T-cell (primary cell): ENCODE measurements at regions not wholly inside any gene's neighbourhood (a gene's known extent, or its start where the extent isn't known, plus 50 kb on each side); places are given as distances from the start of the nearest gene placed in this dataset.

Source experiments
- ATAC-seq, 4 experiments: fragments of 200-7000 bp in 3 of 4; fragments of 150-1000 bp in 1 of 4; cut with Tn5 transposase; replicated peaks in 1 of 4; 1 replicate in 3 of 4; 2 replicates in 1 of 4; pipeline ENCODE4 v1.10.0; 2021; ENCODE audit warnings: moderate library complexity in 3 of 4, mild to moderate bottlenecking in 2 of 4, moderate number of reproducible peaks in 1 of 4
- CTCF ChIA-PET, 2 donors: fragments of 300-600 bp; sonication (Branson Sonifier 250); formaldehyde crosslinking; loops; one replicate each; lab custom pipeline; 2022; ENCODE audit warnings: antibody characterized with exemption in 2 of 2; lab: Charles Lee
- POLR2A ChIA-PET, 2 donors: fragments of 300-600 bp; sonication (Branson Sonifier 250); formaldehyde crosslinking; loops; one replicate each; lab custom pipeline; 2022; ENCODE audit warnings: antibody characterized with exemption in 2 of 2; lab: Charles Lee
- DNase-seq, 35 experiments: peaks; one replicate each; pipeline versions ENCODE4 v3.0.0 to v3.0.0-alpha.2; 2013 to 2023
- H3K27ac ChIP-seq: one replicate; pipeline ENCODE4 v1.5.1; 2013; ENCODE audit warnings: low read length
- H3K27me3 ChIP-seq, 2 experiments: replicated peaks in 1 of 2; 1 replicate in 1 of 2; 2 replicates in 1 of 2; pipeline versions ENCODE4 v1.6.1 to v1.7.0; 2013; ENCODE audit warnings: low read length in 1 of 2, mixed read lengths in 1 of 2; ENCODE audit not compliant: control insufficient read depth in 2 of 2, insufficient read depth in 2 of 2; ENCODE audit errors: extremely low read depth in 1 of 2
- H3K36me3 ChIP-seq, 2 donors: 1 replicate in 1 of 2; 2 replicates in 1 of 2; pipeline versions ENCODE4 v1.6.1 to v1.7.0; 2013; ENCODE audit warnings: low read length in 1 of 2; ENCODE audit not compliant: control insufficient read depth in 2 of 2, insufficient read depth in 1 of 2; ENCODE audit errors: extremely low read depth in 1 of 2
- H3K4me1 ChIP-seq, 2 experiments: 1 replicate in 1 of 2; 2 replicates in 1 of 2; pipeline versions ENCODE4 v1.6.1 to v1.7.0; 2013; ENCODE audit warnings: low read length in 2 of 2, mixed read lengths in 1 of 2; ENCODE audit not compliant: insufficient read depth in 2 of 2, control insufficient read depth in 1 of 2; ENCODE audit errors: extremely low read depth in 1 of 2
- H3K4me3 ChIP-seq, 2 donors: 1 replicate in 1 of 2; 2 replicates in 1 of 2; pipeline versions ENCODE4 v1.5.1 to v1.7.0; 2013; ENCODE audit warnings: mild to moderate bottlenecking in 2 of 2, low read length in 1 of 2, moderate library complexity in 1 of 2; ENCODE audit not compliant: control insufficient read depth in 1 of 2; ENCODE audit errors: extremely low read depth in 1 of 2
- H3K9me3 ChIP-seq: 2 replicates; pipeline ENCODE4 v1.7.0; 2013
- H3K27ac Mint-ChIP-seq, 2 donors: one replicate each; pipeline ENCODE4 v1.8.0; 2020 to 2021; ENCODE audit warnings: mild to moderate bottlenecking in 2 of 2, mixed read lengths in 2 of 2
- H3K27me3 Mint-ChIP-seq, 2 donors: one replicate each; pipeline ENCODE4 v1.8.0; 2021 to 2022; ENCODE audit warnings: mixed read lengths in 2 of 2
- H3K36me3 Mint-ChIP-seq: one replicate; pipeline ENCODE4 v1.8.0; 2021; ENCODE audit warnings: mixed read lengths
- H3K4me1 Mint-ChIP-seq, 3 donors: one replicate each; pipeline ENCODE4 v1.8.0; 2020 to 2022; ENCODE audit warnings: mixed read lengths in 3 of 3, mild to moderate bottlenecking in 1 of 3
- H3K4me3 Mint-ChIP-seq, 3 donors: one replicate each; pipeline ENCODE4 v1.8.0; 2020 to 2022; ENCODE audit warnings: mild to moderate bottlenecking in 3 of 3, mixed read lengths in 3 of 3, moderate library complexity in 3 of 3
- H3K9me3 Mint-ChIP-seq, 3 donors: one replicate each; pipeline ENCODE4 v1.8.0; 2020 to 2022; ENCODE audit warnings: mixed read lengths in 3 of 3
- WGBS: methylation state at CpG from one replicate; pipeline ENCODE4 v1.1.5; 2013; ENCODE audit warnings: missing lambda C conversion rate; ENCODE audit not compliant: insufficient coverage; 5-methylcytosine and 5-hydroxymethylcytosine counted together

GRCh38 chr2:156673333-156673615 is 237.1 kb downstream of the GPD2 start:
- Mint-ChIP-seq H3K9me3 (peaks cover 0 to 9% (median 6%) of the 10 kb centered on the region in 3 donors), H3K4me3 (no peak overlapping the region), H3K27ac (no peak overlapping the region), H3K36me3 (no peaks in the 10 kb centered on the region), H3K27me3 (peaks cover 5 to 8% of the 10 kb centered on the region in 2 donors), H3K4me1 (no peaks in the 10 kb centered on the region)
- no peak for ATAC-seq
- ChIA-PET CTCF (no interaction called here), POLR2A (no interaction called here)
- no peak for DNase-seq
- no peaks in the 10 kb centered on the region for H3K4me1 ChIP-seq
- H3K27me3 ChIP-seq = no peaks in the 10 kb centered on the region
- no peak overlapping the region for H3K4me3 ChIP-seq
- no peaks in the 10 kb centered on the region for H3K36me3 ChIP-seq
- no peak overlapping the region for H3K27ac ChIP-seq
- no peaks in the 10 kb centered on the region for H3K9me3 ChIP-seq
- no CpG with 5 or more reads among the region's 2 CpGs for WGBS

GRCh38 chr2:156673981-156674380 is 237.8 kb downstream of the GPD2 start:
- no peaks in the 10 kb centered on the region for H3K4me1 ChIP-seq
- peaks cover 5 to 8% of the 10 kb centered on the region in 2 donors for H3K27me3 Mint-ChIP-seq
- H3K9me3 Mint-ChIP-seq = peaks cover 0 to 3% (median 0%) of the 10 kb centered on the region in 3 donors
- ATAC-seq = no peak
- no peaks in the 10 kb centered on the region for H3K4me1 Mint-ChIP-seq
- H3K27ac Mint-ChIP-seq = no peak overlapping the region
- DNase-seq = no peak
- no peaks in the 10 kb centered on the region for H3K36me3 ChIP-seq
- H3K4me3 Mint-ChIP-seq = no peak overlapping the region
- H3K9me3 ChIP-seq = no peaks in the 10 kb centered on the region
- ChIA-PET CTCF (no interaction called here), POLR2A (no interaction called here)
- WGBS = no CpG with 5 or more reads among the region's 2 CpGs
- no peak overlapping the region for H3K4me3 ChIP-seq
- no peaks in the 10 kb centered on the region for H3K27me3 ChIP-seq
- no peaks in the 10 kb centered on the region for H3K36me3 Mint-ChIP-seq
- no peak overlapping the region for H3K27ac ChIP-seq

- CTCF ChIA-PET = no interaction called here
- no peaks in the 10 kb centered on the region for H3K9me3 ChIP-seq
- no peaks in the 10 kb centered on the region for H3K4me1 Mint-ChIP-seq
- H3K27ac Mint-ChIP-seq = no peak overlapping the region
- no peaks in the 10 kb centered on the region for H3K4me1 ChIP-seq
- no peaks in the 10 kb centered on the region for H3K27me3 ChIP-seq
- H3K36me3 Mint-ChIP-seq = no peaks in the 10 kb centered on the region
- peaks cover 7% of the 10 kb centered on the region in 2 donors for H3K27me3 Mint-ChIP-seq
- H3K27ac ChIP-seq = no peak overlapping the region
- H3K4me3 Mint-ChIP-seq = no peak overlapping the region
- H3K9me3 Mint-ChIP-seq = no peaks in the 10 kb centered on the region
- no peak overlapping the region for H3K4me3 ChIP-seq
- whole genome bisulfite sequencing = no CpG with 5 or more reads among the region's 3 CpGs
- no peak for ATAC-seq
- H3K36me3 ChIP-seq = no peaks in the 10 kb centered on the region
- POLR2A ChIA-PET = no interaction called here
- DNase-seq = no peak
Observed at GRCh38 chr2:156675896-156676295, 239.7 kb downstream of the GPD2 start.

GRCh38 chr2:156679820-156680219 is 243.6 kb downstream of the GPD2 start:
- Histone ChIP-seq H3K4me1 (no peaks in the 10 kb centered on the region), H3K27ac (no peak overlapping the region), H3K36me3 (no peaks in the 10 kb centered on the region), H3K27me3 (no peaks in the 10 kb centered on the region), H3K9me3 (no peaks in the 10 kb centered on the region), H3K4me3 (no peak overlapping the region)
- Mint-ChIP-seq H3K9me3 (no peaks in the 10 kb centered on the region), H3K4me1 (no peaks in the 10 kb centered on the region), H3K27me3 (peaks cover 4% of the 10 kb centered on the region in 2 donors), H3K27ac (no peak overlapping the region), H3K4me3 (no peak overlapping the region), H3K36me3 (no peaks in the 10 kb centered on the region)
- WGBS = no CpG with 5 or more reads among the region's 2 CpGs
- DNase-seq (no peak), ATAC-seq (no peak)
- POLR2A ChIA-PET = interaction anchor here (0.6 to 0.7 kb wide), 2 partner anchors 349 to 1042 kb away, joined by 3 read pairs; no protein-coding TSS in a partner anchor
- CTCF ChIA-PET = interaction anchor here in 1 of 2 donors (0.6 kb wide), 1 partner anchor 1260 kb away, joined by 3 read pairs; no protein-coding TSS in a partner anchor

GRCh38 chr2:156680266-156680665 is 244.1 kb downstream of the GPD2 start:
- Histone ChIP-seq H3K4me1 (no peaks in the 10 kb centered on the region), H3K27me3 (no peaks in the 10 kb centered on the region), H3K36me3 (no peaks in the 10 kb centered on the region), H3K9me3 (no peaks in the 10 kb centered on the region), H3K4me3 (no peak overlapping the region), H3K27ac (no peak overlapping the region)
- no peaks in the 10 kb centered on the region for H3K4me1 Mint-ChIP-seq
- H3K9me3 Mint-ChIP-seq = no peaks in the 10 kb centered on the region
- ChIA-PET POLR2A (interaction anchor here in 1 of 2 donors (0.7 kb wide), 1 partner anchor 350 kb away, joined by 3 read pairs; no protein-coding TSS in a partner anchor), CTCF (no interaction called here)
- no peaks in the 10 kb centered on the region for H3K36me3 Mint-ChIP-seq
- H3K27me3 Mint-ChIP-seq = peaks cover 4% of the 10 kb centered on the region in 2 donors
- no CpG with 5 or more reads among the region's 2 CpGs for WGBS
- ATAC-seq (no peak), DNase-seq (no peak)
- H3K27ac Mint-ChIP-seq = no peak overlapping the region
- no peak overlapping the region for H3K4me3 Mint-ChIP-seq

GRCh38 chr2:156687126-156687525 is 250.9 kb downstream of the GPD2 start:
- Mint-ChIP-seq H3K4me1 (no peaks in the 10 kb centered on the region), H3K27me3 (peaks cover 2 to 10% of the 10 kb centered on the region in 2 donors), H3K27ac (no peak overlapping the region), H3K36me3 (no peaks in the 10 kb centered on the region), H3K9me3 (no peaks in the 10 kb centered on the region), H3K4me3 (no peak overlapping the region)
- no peak for ATAC-seq
- Histone ChIP-seq H3K9me3 (no peaks in the 10 kb centered on the region), H3K27me3 (peaks cover 0 to 2% of the 10 kb centered on the region in 2 experiments), H3K27ac (no peak overlapping the region), H3K36me3 (no peaks in the 10 kb centered on the region), H3K4me1 (no peaks in the 10 kb centered on the region), H3K4me3 (no peak overlapping the region)
- ChIA-PET POLR2A (interaction anchor here in 1 of 2 donors (0.6 kb wide), 1 partner anchor 166 kb away, joined by 3 read pairs; no protein-coding TSS in a partner anchor), CTCF (no interaction called here)
- DNase-seq = no peak

- ATAC-seq (no peak), DNase-seq (no peak)
- WGBS = no CpG with 5 or more reads among the region's 1 CpG
- H3K36me3 ChIP-seq = no peaks in the 10 kb centered on the region
- Mint-ChIP-seq H3K27ac (no peak overlapping the region), H3K4me1 (no peaks in the 10 kb centered on the region), H3K27me3 (peaks cover 2 to 10% of the 10 kb centered on the region in 2 donors), H3K9me3 (no peaks in the 10 kb centered on the region), H3K36me3 (no peaks in the 10 kb centered on the region), H3K4me3 (no peak overlapping the region)
- ChIA-PET POLR2A (interaction anchor here in 1 of 2 donors (0.6 kb wide), 1 partner anchor 165 kb away, joined by 3 read pairs; no protein-coding TSS in a partner anchor), CTCF (no interaction called here)
- no peaks in the 10 kb centered on the region for H3K9me3 ChIP-seq
- H3K4me3 ChIP-seq = no peak overlapping the region
- H3K27me3 ChIP-seq = peaks cover 0 to 2% of the 10 kb centered on the region in 2 experiments
- H3K27ac ChIP-seq = no peak overlapping the region
- no peaks in the 10 kb centered on the region for H3K4me1 ChIP-seq
Observed at GRCh38 chr2:156687715-156688114, 251.5 kb downstream of the GPD2 start.
